GM12865 (cell line): ENCODE measurements at regions not wholly inside any gene's neighbourhood (a gene's known extent, or its start where the extent isn't known, plus 50 kb on each side); places are given as distances from the start of the nearest gene placed in this dataset.

Experiments used
- DNase-seq: peaks from one replicate; pipeline ENCODE4 v3.0.0; 2010; ENCODE audit warnings: low read depth
- H3K4me3 ChIP-seq: 2 replicates; pipeline ENCODE4 v1.5.1; 2011; ENCODE audit warnings: mild to moderate bottlenecking, low read depth, low read length, control low read depth
- CTCF ChIP-seq: IDR thresholded peaks from 2 replicates; pipeline ENCODE4 v1.5.1; 2011; ENCODE audit warnings: low read length, control low read depth, low read depth, inconsistent platforms; ENCODE audit not compliant: insufficient read depth; ENCODE audit errors: missing control alignments

GRCh38 chr3:176946202-176946601, 251.1 kb downstream of the TBL1XR1 start:
- no peak for TF ChIP-seq CTCF
- DNase-seq: no peak
- H3K4me3 ChIP-seq: no peak overlapping the region

- no peak overlapping the region for H3K4me3 ChIP-seq
- no peak for TF ChIP-seq CTCF
- no peak for DNase-seq
Measured at GRCh38 chr3:176942305-176942704, 255.0 kb downstream of the TBL1XR1 start.

- no peak overlapping the region for H3K4me3 ChIP-seq
- no peak for DNase-seq
- TF ChIP-seq CTCF: no peak
Measured at GRCh38 chr3:176941689-176942088, 255.6 kb downstream of the TBL1XR1 start.

GRCh38 chr3:176939022-176939817, 258.1 kb downstream of the TBL1XR1 start:
- H3K4me3 ChIP-seq: no peak overlapping the region
- TF ChIP-seq CTCF: peak; percentile 76
- DNase-seq: peak; percentile 79

- TF ChIP-seq CTCF: no peak
- no peak overlapping the region for H3K4me3 ChIP-seq
- no peak for DNase-seq
Measured at GRCh38 chr3:176937994-176938393, 259.3 kb downstream of the TBL1XR1 start.

- no peak for DNase-seq
- H3K4me3 ChIP-seq: no peak overlapping the region
- no peak for TF ChIP-seq CTCF
Measured at GRCh38 chr3:176937541-176937940, 259.7 kb downstream of the TBL1XR1 start.
